ENCODE measurements at regions not wholly inside any gene's neighbourhood (a gene's known extent, or its start where the extent isn't known, plus 50 kb on each side); places are given as distances from the start of the nearest gene placed in this dataset.
A peak's percentile ranks its signal among the peaks of the same experiment; 100 is the strongest.

DNA sequence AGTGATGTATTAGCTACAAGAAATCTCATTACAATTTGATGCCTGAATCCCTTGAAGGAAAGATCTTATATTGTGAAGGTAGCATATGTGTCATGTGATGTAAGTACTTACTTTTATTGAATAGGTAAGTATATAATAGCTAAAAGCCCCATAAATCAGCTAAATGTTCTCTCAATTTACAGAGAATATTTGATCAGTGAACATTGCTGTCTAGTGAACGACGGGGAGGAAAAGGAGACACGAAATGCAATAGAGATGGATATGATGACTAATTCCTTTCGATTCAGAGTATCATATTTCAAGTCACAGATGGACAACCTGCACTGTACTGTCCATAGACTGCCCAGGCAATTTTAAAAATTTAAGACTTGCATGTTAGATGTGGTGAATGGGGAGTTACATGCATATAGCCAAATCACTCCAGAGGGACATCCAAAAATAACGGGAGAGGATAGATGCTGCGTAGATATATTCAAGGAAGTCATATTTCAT, 462.1 kb upstream of the CDIN1 start:
- Histone ChIP-seq H2AFZ (ENCODE audit: low read length) (no peak overlapping the region), H3K79me2 (ENCODE audit: control insufficient read depth, insufficient read depth, low read length) (no peaks in the 10 kb centered on the region), H3K27me3 (ENCODE audit: control insufficient read depth, insufficient read depth, low read length) (no peaks in the 10 kb centered on the region), H3K4me1 (ENCODE audit: control insufficient read depth, extremely low read depth, insufficient read depth, low read length) (no peaks in the 10 kb centered on the region), H3K36me3 (ENCODE audit: control insufficient read depth, insufficient read depth, low read length) (no peaks in the 10 kb centered on the region), H4K20me1 (ENCODE audit: control insufficient read depth, extremely low read depth, insufficient read depth, low read length) (no peaks in the 10 kb centered on the region), H3K9ac (ENCODE audit: insufficient read depth, low read length) (no peak overlapping the region), H3K4me2 (ENCODE audit: extremely low read depth, insufficient read depth, low read length) (no peak overlapping the region), H3K4me3 (replicated peaks in 1 of 4; ENCODE audit: control extremely low read depth in 1 of 4, insufficient read depth in 1 of 4, low read depth in 3 of 4, low read length in 4 of 4) (no peak overlapping the region), H3K9me3 (ENCODE audit: control insufficient read depth, insufficient read depth, low read depth, low read length) (no peaks in the 10 kb centered on the region), H3K27ac (ENCODE audit: insufficient read depth, low read length) (no peak overlapping the region)
- DNase-seq (ENCODE audit: low read depth in 2 of 2) = no peak
- TF ChIP-seq EZH2 (IDR thresholded peaks at IDR 0.05; ENCODE audit: low read length, missing control alignments) = no peak
- no peak for TF ChIP-seq CTCF (conservative IDR thresholded peaks at IDR 0.05 in 1 of 2, IDR thresholded peaks at IDR 0.05 in 1 of 2; ENCODE audit: low read depth in 1 of 2, low read length in 2 of 2)

- no peak for DNase-seq (ENCODE audit: low read depth in 2 of 2)
- Histone ChIP-seq H4K20me1 (ENCODE audit: control insufficient read depth, extremely low read depth, insufficient read depth, low read length) (no peaks in the 10 kb centered on the region), H2AFZ (ENCODE audit: low read length) (no peak overlapping the region), H3K9ac (ENCODE audit: insufficient read depth, low read length) (no peak overlapping the region), H3K27ac (ENCODE audit: insufficient read depth, low read length) (no peak overlapping the region), H3K79me2 (ENCODE audit: control insufficient read depth, insufficient read depth, low read length) (no peaks in the 10 kb centered on the region), H3K9me3 (ENCODE audit: control insufficient read depth, insufficient read depth, low read depth, low read length) (no peaks in the 10 kb centered on the region), H3K4me3 (replicated peaks in 1 of 4; ENCODE audit: control extremely low read depth in 1 of 4, insufficient read depth in 1 of 4, low read depth in 3 of 4, low read length in 4 of 4) (no peak overlapping the region), H3K4me2 (ENCODE audit: extremely low read depth, insufficient read depth, low read length) (no peak overlapping the region), H3K4me1 (ENCODE audit: control insufficient read depth, extremely low read depth, insufficient read depth, low read length) (no peaks in the 10 kb centered on the region), H3K27me3 (ENCODE audit: control insufficient read depth, insufficient read depth, low read length) (no peaks in the 10 kb centered on the region), H3K36me3 (ENCODE audit: control insufficient read depth, insufficient read depth, low read length) (no peaks in the 10 kb centered on the region)
- TF ChIP-seq CTCF (conservative IDR thresholded peaks at IDR 0.05 in 1 of 2, IDR thresholded peaks at IDR 0.05 in 1 of 2; ENCODE audit: low read depth in 1 of 2, low read length in 2 of 2) (no peak), EZH2 (IDR thresholded peaks at IDR 0.05; ENCODE audit: low read length, missing control alignments) (no peak)
Observed at GRCh38 chr15:36126194-36126593, 453.2 kb upstream of the CDIN1 start.

DNA sequence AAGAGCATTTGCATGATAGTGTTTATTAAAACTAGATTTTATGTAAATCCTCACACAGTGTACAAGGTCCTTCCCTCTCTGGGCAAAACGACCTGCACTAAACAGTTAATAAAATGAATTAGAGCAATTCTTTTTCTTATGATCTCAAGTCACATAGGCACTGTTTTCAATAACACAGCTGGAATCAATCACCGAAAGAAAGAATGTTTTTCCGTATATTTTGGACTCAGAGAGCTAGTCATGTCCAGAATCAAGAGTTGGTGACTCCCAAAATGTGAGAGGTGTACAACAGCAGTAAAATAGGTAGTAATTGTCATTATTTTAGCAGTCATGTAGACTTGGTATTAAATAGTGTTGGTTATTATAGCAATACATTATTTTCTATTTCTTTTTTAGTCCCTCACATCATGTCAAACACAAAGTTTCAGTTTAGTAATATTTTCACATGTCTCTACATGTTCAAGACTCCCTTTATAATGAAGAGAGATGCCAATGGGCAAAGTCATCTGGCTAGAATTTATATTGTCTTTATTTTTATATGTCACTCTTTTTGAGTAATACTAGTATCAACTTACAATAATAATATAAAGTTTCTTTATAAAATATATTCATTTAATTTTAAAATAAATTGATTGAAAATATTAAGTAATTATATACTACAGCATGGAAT, 448.6 kb upstream of the CDIN1 start:
- no peaks in the 10 kb centered on the region for H3K79me2 ChIP-seq (ENCODE audit: control insufficient read depth, insufficient read depth, low read length)
- H2AFZ ChIP-seq (ENCODE audit: low read length) = no peak overlapping the region
- no peak overlapping the region for H3K27ac ChIP-seq (ENCODE audit: insufficient read depth, low read length)
- H3K27me3 ChIP-seq (ENCODE audit: control insufficient read depth, insufficient read depth, low read length) = no peaks in the 10 kb centered on the region
- no peak overlapping the region for H3K4me2 ChIP-seq (ENCODE audit: extremely low read depth, insufficient read depth, low read length)
- H3K36me3 ChIP-seq (ENCODE audit: control insufficient read depth, insufficient read depth, low read length) = no peaks in the 10 kb centered on the region
- peaks cover 3% of the 10 kb centered on the region for H3K4me1 ChIP-seq (ENCODE audit: control insufficient read depth, extremely low read depth, insufficient read depth, low read length)
- no peak for TF ChIP-seq CTCF (conservative IDR thresholded peaks at IDR 0.05 in 1 of 2, IDR thresholded peaks at IDR 0.05 in 1 of 2; ENCODE audit: low read depth in 1 of 2, low read length in 2 of 2)
- no peak for TF ChIP-seq EZH2 (IDR thresholded peaks at IDR 0.05; ENCODE audit: low read length, missing control alignments)
- H4K20me1 ChIP-seq (ENCODE audit: control insufficient read depth, extremely low read depth, insufficient read depth, low read length) = no peaks in the 10 kb centered on the region
- peak in 1 of 2 donors; percentile 40 for DNase-seq (ENCODE audit: low read depth in 2 of 2)
- no peak overlapping the region for H3K9ac ChIP-seq (ENCODE audit: insufficient read depth, low read length)
- H3K9me3 ChIP-seq (ENCODE audit: control insufficient read depth, insufficient read depth, low read depth, low read length) = no peaks in the 10 kb centered on the region
- no peak overlapping the region for H3K4me3 ChIP-seq (replicated peaks in 1 of 4; ENCODE audit: control extremely low read depth in 1 of 4, insufficient read depth in 1 of 4, low read depth in 3 of 4, low read length in 4 of 4)
